IPS DF 4.7 (cell line): ENCODE measurements at regions not wholly inside any gene's neighbourhood (a gene's known extent, or its start where the extent isn't known, plus 50 kb on each side); places are given as distances from the start of the nearest gene placed in this dataset.
A peak's percentile ranks its signal among the peaks of the same experiment; 100 is the strongest.

ENCODE experiments used
- DNase-seq: peaks from one replicate; pipeline ENCODE4 v3.0.0-alpha.2; 2013; ENCODE audit warnings: low spot score; ENCODE audit errors: extremely low read depth

DNA sequence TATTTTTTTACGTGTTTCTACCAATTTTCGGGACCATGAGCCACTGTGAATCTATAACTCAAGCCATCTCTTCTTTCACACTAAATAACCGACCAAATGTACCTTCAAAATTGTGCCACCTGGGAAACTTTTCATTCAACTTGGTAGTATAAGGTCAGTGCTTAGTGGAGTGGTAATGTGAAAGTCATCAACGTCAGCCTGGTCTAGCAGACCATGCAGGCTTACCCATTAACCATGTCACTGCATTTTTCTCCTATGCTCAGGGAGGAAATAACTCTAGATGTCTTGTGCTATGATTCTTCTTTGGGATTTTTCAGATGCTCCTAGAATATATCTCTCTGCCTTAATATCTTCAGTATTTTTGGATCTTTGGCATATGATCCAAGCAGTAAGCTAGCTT, 1075.4 kb upstream of the POT1 start:
- DNase-seq, result no peak

DNA sequence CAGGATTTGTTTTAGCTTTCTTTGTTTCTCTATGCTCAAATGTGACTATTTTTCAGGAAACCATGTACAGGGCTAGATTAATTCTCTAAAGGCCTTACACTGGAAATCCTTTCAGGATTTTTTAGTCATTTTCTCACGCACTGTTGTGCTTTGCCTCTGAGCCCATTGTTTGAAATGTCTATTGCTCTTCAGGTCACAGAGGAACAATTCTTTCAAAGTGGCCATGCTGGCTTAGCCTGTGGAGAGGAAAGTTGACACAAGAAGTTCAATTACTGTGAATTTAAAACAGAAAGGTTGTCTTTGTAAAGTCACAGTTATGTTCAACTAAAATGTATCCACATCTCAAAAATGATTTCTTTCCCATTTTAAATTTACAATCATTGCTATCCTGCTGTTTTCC, 1071.7 kb upstream of the POT1 start:
- DNase-seq, result no peak

DNA sequence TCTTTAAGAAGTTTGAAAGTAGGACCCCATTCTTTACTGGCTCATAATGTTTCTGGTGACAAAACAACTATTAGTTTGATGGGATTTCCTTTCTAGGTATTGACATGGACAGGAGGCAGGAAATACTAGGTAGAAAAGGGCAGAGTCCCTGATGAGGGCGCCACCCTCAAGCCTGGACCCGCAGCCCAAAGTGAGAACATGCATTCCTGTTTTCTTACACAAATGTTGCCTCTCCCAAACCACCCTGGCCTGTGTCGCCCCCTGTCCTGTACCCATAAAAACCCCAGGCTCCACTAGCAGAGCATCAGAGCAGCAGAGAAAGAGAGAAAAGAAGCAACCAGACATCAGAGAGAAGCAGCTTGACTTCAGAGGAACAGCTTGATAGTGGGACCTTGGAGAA, 1055.2 kb upstream of the POT1 start:
- DNase-seq, result no peak

DNA sequence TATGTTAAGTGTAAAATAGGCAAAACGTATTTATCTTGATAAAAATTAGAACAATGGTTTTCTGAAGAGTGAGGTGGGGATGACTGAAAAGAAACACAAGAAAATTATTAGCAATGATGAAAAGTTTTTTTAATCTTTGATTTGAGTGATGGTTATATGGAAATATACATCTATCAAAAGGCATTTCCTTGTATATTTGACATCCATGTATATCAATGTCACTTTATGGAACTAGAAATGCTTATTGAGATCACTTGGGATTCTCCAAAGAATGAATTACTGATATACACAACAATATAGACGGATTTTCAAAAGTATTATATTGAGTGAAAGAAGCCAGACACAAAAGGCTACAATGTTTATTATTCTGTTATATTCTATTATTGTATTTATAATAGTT, 1042.0 kb upstream of the POT1 start:
- DNase-seq, result no peak

DNA sequence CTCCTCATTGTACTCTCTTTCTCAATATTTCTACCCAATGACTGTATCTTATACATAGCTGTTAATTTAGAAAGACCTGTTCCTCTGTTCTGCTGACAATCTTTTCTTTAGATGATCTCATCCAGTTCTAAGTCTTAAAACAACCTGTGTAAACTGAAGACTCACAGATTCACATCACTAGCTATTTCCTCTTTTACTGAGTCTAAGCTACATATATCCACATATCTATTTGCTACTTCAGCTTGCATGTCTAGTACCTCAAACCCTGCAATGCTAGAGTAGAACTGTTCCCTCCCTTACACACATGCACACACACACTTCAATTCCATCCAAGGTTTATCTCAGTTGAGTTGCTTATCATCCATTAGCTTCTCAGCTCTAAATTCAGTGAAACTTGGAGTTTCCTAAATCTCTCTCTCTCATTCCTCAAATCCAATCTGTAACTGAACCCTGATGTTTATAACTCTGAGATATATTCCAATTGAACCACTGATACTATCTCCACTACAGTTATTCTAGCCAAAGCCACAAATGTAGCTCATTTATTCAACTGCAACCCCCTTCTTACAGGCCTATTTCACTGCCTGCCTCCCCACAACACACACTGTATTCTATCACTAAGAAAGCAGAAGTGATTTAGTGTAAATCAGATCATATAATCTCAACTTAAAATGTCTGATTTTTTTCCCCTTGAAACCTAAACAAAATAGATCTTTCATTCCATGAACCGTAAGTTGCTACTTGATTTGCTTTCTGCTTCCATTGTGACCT, 1036.8 kb upstream of the POT1 start:
- DNase-seq, result no peak

DNA sequence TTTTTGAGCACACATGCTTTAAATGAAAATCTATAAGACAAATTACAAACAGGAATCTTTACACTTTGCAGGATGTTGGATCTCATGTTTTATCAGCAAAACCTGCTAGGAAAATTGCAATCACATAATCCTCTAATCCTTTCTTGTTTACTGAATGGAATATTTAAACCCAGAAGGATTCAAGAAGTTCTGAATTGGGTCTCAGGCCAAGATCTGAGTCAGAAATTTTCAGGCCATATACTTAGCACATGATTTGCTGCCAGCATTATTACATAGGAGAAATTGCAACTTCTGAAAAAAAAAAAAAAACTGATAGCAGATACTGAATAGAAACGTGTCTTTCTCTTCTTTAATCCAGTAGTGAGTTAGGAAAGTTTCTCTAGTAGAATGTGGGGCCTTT, 1005.3 kb upstream of the POT1 start:
- no peak for DNase-seq

DNA sequence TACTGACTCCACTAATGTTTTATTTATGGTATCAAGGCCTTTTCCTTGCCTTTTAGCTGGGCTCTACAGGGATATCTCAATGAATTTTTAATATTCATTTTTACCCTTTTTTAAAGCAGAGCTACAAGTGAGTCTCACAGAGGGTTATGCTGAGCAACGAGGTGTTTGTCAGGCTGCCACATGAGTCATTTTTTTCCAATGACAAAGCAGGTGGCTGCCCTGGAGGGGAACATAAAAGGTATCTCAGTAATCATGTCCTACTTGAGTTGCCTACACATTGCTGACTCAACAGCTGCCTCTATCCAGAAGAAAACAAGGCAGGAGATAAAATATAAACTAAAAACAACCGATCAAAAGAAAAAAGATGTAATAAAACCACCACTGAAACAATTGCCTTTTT, 1004.9 kb upstream of the POT1 start:
- no peak for DNase-seq

DNA sequence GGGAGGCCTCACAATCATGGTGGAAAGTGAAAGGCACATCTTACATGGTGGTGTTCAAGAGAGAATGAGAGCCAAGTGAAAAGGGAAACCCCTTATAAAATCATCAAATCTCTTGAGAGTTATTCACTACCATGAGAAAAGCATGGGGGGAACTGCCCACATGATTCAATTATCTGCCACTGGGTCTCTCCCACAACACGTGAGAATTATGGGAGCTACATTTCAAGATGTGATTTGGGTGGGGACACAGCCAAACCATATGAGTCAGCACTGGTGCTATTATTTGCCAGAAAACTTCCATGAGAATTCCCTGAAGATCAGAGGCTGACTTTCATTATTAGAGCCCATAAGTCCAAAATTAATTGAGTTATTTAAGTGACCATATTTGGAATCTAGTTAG, 1001.2 kb upstream of the POT1 start:
- no peak for DNase-seq

DNA sequence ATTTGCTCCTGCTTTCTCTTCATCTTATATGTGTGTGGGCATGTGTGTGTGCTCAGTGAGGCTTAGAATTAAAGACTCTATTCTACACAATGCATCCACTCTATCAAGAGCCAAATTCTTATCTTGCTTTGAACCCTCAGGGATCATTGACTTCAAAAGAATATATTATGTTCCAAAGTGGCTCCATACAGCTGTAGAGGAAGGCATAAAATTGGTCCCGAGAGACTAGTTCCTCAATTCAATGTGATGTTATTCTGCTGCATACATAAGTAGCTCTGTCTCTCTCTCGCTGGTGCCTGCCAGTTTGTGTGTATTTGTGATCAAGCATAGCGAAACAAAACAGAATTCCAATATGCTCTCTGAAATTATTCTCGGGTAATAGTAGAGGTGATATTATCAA, 997.9 kb upstream of the POT1 start:
- no peak for DNase-seq

DNA sequence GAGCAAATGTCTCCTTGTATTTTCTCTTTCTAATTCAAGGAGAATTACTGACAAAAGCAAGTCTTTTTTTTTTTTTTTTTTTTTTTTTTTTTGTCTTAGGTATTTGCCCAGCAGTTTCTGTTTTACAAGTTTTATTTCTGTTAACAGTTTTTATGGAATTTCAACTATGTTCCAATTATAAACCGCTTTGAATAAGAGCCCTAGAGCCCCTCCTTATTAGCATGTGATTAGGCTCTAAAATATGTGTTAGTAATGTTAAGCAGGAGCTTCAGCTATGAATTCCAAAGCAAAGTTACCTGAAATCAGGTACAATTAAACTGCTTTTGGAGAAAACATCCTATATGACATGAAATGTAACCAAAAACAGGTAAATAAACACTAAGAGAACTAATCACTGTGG, 997.0 kb upstream of the POT1 start:
- DNase-seq, result no peak

DNA sequence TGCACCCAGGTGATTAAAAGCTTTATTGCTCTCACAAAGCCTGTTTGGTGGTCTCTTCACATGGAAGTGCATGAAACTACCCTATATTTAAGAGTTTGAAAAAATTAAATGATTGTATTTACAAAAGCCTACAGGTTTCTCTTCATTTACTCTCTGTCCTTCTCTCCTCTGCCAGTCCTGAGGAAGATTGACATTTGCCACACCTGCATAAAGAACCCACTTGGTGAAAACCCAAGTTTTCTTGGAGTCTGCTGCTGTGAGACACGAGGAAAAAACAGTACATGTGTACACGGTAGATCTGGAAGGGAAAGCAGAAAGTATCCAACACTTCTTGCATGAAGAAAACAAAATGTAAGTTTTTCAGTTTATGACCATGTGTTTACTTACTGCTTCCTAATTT, 994.4 kb upstream of the POT1 start:
- no peak for DNase-seq

DNA sequence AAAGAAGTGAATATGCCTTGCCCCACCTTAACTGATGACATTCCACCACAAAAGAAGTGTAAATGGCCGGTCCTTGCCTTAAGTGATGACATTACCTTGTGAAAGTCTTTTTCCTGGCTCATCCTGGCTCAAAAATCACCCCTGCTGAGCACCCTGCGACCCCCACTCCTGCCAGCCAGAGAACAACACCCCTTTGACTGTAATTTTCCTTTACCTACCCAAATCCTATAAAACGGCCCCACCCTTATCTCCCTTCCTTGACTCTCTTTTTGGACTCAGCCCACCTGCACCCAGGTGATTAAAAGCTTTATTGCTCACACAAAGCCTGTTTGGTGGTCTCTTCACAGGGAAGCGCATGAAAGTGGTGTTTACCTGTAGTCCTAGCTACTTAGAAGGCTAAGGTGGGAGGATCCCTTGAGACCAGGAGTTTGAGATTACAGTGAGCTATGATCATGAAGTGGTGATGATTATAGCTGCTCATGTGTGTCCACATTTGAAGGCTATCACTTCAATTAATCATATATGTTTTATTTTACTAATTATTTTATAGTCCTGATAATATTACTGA, 985.8 kb upstream of the POT1 start:
- DNase-seq, result peak; percentile 58

DNA sequence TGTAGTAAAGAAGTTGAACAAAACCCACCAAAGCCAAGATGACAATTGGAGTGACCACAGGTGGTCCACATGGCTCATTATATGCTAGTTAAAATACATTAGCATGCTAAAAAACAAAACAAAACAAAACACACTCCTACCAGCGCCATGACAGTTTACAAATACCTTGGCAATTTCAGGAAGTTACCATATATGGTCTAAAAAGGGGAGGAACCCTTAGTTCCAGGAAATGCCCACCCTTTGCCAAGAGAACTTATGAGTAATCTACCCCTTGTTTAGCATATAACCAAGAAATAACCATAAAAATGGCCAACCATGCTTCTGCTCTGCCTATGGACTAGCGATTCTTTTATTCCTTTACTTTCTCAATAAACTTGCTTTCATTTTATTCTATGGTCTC, 979.1 kb upstream of the POT1 start:
- DNase-seq, result no peak

DNA sequence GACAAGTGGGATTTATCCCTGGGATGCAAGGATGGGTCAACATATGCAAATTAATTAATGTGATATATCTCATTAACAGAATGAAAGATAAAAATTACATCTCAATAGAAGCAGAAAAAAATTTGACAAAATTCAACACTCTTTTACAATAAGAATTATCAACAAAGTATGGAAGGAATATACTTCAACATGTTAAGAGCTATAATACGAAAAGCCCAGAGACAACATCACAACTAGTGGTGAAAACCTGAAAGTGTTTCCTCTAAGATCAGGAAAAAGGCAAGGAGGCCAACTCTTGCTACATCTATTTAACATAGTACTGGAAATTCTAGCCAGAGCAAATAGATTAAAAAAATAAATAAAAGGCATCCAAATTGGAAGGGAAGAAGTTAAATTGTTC, 970.0 kb upstream of the POT1 start:
- no peak for DNase-seq

DNA sequence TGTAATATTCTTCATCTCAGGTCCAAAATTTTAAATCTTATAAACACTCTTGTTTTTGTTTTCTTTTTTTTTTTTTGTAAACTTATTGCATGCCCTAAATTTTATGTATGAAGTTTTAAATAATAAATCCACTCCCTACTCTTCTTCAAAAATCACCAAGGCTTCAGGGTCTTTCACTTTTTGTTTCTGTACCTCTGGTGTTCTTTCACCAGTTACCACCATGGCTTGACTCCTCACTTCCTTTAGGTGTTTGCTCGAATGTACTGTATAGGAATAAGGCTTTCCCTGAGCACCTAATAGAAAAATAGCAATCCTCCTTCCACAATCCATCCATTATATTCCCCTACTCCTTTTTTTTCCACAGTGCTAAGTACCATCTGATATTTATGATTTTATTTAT, 962.8 kb upstream of the POT1 start:
- no peak for DNase-seq

DNA sequence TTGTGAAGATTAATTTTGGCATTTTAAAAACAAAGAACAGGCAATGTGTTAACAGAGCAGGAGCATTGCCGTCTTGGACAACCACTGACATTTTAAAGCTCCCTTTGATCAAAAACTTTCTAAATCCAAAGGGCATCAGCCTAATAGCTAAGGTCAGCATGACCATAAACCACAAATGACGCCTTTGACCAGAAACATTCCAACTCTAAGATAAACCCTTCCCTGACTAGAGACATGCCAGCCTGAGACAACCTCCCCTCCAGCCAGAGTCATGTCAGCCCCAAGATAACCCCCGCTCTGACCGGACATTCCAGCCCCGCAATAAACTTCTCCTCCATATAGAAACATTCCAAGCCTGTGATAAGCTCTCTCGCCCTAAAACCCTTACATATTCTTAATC, 949.4 kb upstream of the POT1 start:
- no peak for DNase-seq

DNA sequence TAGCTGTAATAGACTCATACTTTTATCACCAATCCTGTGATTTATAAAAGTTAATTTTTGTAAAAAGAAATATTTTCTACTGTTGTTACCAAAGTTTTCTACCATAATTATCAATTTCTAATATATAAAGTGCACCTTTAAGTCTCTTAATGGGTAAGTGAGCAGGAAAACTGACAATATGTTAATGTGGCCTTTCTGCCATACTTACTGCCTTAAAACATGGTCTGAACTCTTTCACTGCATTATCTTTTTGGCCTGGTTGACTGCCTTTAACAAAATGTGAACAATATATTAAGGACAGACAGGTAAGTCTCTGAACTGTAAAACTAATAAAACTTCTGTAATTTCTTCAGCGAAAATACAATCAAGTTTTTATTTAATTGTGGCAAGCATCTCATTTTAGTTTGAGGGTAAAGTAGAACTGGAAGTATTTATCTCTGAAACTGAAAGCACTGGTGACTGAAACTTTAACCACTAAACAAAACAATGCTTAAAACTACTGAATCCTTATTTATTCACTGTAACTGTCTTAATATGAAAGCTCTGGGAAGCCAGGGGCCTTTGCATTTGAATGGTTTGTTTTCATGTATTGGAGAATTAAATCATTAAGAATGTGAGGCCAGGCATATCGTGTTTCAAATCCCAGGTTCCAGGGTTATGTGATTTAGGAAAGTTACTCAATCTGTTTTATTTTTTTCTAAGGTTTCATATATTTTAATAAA, 948.8 kb upstream of the POT1 start:
- DNase-seq, result no peak

DNA sequence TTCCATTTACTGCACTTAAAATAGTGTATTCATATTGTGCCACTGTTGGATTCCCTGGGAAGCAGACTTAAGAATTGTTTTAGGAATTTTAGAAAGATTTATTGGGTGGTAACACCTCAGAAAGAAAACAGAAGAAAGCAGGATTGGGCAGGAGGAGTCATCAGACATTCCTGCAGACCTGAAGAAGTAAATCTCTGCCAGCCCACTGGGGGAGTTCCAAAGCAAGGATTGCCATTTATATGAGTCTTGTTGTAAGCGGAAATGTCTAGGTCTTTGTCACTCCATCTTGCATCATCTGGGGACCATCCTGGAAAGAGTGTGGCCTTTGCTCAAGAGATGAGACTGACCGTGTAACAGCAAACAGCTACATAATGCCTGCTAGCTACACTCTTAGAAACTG, 947.6 kb upstream of the POT1 start:
- no peak for DNase-seq

DNA sequence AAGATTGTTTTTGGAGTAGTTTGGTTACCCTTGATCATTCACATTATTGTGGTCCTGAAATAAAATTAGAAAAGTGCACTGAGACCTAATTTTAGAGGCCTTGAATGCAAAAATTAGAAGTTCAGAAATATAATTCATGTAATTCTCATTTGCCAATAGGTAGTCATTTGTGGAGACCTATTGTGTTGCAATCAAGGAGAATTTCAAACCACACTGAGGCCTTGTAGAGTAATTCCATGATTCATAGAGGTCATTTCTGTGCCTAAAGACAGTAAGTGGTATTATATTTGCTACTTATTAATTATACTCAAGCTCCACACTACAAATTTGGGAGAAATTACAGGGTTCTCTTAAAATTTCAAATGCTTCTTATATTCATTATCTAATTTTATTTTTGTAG, 946.8 kb upstream of the POT1 start:
- no peak for DNase-seq

DNA sequence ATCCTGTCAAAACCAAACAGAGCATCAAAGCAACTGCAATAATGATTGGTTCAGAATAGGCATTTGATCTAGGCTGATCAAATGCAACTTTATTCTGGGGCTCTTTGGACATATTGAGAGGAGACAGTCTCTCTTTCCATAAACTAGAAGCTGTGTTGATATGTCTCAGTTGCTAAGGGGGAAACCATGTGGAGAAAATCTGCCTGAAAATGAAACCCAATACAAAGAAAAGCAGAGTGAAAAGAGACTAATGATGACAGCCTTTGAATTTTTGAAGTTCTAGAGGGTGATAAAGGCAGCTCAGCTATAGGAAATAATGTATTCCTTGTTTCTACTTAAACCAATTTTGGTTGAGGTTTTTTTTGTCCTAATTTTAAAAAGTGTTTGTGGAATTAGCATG, 941.8 kb upstream of the POT1 start:
- no peak for DNase-seq

DNA sequence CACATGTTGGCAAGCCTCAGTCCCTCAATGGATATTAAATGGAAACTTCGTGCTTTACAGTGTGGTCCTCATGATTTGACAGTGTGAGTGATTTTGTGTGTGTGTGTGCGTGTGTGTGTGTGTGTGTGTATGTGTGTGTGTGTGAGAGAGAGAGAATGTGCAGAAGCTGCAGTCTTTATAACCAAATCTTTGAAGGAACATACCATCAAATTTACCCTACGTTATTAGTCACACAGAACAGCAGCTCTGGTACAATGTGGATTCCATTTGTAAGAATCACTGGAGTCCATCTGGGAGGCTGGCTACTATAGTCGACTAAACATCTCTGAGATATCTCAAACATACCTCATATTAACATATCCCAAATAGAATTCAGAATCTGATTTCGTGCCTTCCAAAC, 928.0 kb upstream of the POT1 start:
- no peak for DNase-seq

DNA sequence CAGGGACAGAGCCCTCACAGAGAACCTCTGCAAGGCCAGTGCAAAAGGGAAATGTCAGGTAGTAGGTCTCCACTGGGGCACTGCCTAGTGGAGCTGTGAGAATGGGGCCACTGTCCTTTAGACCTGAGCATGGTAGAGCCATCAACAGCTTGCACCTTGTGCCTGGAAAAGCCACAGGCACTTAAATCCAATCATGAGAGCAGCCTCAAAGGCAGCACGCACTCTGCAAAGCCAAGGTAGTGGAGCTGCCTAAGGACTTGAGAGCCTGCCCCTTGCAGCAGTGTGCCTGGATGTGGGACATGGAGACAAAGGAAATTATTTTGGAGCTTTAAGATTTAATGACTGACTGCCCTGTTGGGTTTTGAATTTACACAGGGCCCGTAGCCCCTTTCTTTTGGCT, 918.5 kb upstream of the POT1 start:
- DNase-seq, result no peak

DNA sequence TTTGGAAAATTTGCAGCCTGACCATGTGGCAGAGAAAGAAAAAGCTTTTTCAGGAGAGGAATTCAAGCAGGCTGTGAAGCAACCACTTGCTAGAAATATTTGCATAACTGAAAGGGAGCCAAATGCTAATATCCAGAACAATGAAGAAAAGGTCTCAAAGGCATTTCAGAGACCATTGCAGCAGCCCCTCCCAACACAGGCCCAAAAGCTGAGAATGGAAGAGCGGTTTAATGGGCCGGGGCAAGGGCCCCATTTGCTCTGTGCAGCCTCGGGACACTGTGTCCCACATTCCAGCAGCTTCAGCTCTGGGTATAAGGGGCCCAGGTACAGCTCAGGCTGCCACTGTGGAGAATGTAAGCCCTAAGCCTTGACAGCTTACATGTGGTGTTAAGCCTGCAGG, 918.1 kb upstream of the POT1 start:
- no peak for DNase-seq
